GM12873 (cell line): ENCODE measurements at regions not wholly inside any gene's neighbourhood (a gene's known extent, or its start where the extent isn't known, plus 50 kb on each side); places are given as distances from the start of the nearest gene placed in this dataset.

Experiments used
- TF ChIP-seq, protein P1 (sequence below): IDR thresholded peaks from 2 replicates; pipeline ENCODE4 v1.5.1; 2012; ENCODE audit warnings: low read depth, mild to moderate bottlenecking, moderate library complexity, low read length, control low read depth; ENCODE audit not compliant: insufficient read depth; ENCODE audit errors: missing control alignments

- TF ChIP-seq, protein P1, sequence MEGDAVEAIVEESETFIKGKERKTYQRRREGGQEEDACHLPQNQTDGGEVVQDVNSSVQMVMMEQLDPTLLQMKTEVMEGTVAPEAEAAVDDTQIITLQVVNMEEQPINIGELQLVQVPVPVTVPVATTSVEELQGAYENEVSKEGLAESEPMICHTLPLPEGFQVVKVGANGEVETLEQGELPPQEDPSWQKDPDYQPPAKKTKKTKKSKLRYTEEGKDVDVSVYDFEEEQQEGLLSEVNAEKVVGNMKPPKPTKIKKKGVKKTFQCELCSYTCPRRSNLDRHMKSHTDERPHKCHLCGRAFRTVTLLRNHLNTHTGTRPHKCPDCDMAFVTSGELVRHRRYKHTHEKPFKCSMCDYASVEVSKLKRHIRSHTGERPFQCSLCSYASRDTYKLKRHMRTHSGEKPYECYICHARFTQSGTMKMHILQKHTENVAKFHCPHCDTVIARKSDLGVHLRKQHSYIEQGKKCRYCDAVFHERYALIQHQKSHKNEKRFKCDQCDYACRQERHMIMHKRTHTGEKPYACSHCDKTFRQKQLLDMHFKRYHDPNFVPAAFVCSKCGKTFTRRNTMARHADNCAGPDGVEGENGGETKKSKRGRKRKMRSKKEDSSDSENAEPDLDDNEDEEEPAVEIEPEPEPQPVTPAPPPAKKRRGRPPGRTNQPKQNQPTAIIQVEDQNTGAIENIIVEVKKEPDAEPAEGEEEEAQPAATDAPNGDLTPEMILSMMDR: no peak
Measured at GRCh38 chr16:86375364-86375763, 135.0 kb upstream of the FOXF1 start.

- TF ChIP-seq, protein P1: no peak
Measured at GRCh38 chr16:86375851-86376250, 134.5 kb upstream of the FOXF1 start.

DNA sequence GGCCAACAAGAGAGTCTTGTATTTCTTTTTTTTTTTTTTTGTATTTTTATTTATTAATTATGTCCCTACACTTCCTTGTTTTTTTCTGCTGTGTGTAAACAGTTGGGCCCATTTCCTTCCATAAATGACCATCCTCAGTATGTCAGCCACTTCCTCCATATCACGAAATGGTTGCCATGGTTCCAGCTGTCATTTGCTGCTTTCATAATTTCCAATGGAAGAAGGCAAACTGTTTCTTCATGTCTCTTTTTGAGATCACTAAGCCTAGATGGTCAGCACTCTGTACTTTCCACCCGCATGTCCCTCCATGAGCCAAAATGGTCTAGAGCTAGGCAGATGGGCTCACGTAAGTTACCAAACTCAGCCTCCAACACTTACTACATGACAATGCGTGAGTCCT lies 133.5 kb upstream of the FOXF1 start:
- TF ChIP-seq, protein P1: no peak

GRCh38 chr16:86377251-86378022 lies 132.9 kb upstream of the FOXF1 start:
- TF ChIP-seq, protein P1: no peak

DNA sequence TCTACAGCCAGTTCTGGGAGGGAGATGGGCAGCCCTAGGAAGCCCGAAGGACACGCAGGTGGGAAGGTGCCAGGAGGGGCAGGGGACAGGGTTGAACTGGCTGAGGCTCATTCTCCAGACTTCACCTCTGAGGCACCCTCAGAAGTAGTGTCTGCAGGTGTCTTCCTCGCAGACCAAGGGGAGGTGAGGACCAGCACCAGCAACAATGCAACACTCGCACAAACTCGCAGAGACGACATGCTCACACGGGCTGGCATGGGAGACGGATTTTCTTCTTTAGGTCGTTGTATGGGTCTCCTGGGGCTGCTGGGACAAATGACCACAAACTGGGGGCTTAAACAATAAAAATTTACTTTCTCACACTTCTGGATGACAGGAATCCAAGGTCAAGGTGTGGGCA lies 132.2 kb upstream of the FOXF1 start:
- TF ChIP-seq, protein P1: no peak

DNA sequence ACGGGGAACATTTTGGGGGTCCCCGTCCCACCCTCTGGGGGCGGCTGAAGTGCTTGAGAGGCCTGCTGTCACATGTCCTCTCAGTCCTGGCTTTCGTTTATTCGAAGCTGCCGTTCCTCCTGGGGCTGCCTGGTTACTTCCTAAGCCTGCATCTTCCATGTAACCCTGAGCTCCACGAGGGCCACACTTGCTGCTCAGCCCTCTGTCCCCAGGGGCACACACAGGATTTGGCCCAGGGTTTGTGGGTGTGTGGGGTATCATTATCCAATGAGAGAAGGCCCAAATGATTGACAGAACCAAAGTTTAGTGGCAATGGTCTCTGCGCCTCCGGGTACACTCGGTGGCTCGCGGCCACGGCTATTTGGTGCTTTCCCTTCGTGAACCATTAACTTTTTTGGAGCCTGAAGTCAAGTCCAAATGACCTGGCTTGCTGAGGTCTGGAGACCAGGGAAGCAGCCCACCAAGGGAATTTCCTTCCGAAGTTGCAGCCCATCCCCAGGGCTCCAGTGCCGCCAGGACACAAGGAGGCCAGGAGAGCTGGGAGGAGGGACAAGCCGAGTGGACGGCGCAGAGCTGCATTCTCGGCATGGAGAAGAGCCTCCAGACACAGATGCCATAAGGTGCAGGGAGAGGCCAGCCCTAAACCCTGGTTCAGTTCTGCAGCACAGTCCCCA lies 131.4 kb upstream of the FOXF1 start:
- TF ChIP-seq, protein P1: no peak

DNA sequence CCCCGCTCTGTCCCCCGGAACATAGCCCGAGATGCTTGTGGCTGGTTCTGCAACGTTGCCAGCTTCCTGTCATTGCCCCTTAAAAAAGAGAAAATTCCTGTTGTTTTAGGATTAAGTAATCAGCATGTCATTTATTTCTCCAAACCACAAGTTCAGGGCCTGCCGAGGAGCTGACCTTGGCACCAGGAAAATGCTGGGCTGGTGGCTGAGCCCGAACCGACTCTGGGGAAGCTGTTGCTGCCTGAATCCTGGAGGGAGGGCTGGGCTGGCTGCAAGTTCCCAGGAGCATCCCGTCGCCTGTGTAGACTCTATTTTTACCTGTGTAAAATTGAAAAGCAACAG lies 130.9 kb upstream of the FOXF1 start:
- TF ChIP-seq, protein P1: no peak
